ENCODE measurements at regions not wholly inside any gene's neighbourhood (a gene's known extent, or its start where the extent isn't known, plus 50 kb on each side); places are given as distances from the start of the nearest gene placed in this dataset.

DNA sequence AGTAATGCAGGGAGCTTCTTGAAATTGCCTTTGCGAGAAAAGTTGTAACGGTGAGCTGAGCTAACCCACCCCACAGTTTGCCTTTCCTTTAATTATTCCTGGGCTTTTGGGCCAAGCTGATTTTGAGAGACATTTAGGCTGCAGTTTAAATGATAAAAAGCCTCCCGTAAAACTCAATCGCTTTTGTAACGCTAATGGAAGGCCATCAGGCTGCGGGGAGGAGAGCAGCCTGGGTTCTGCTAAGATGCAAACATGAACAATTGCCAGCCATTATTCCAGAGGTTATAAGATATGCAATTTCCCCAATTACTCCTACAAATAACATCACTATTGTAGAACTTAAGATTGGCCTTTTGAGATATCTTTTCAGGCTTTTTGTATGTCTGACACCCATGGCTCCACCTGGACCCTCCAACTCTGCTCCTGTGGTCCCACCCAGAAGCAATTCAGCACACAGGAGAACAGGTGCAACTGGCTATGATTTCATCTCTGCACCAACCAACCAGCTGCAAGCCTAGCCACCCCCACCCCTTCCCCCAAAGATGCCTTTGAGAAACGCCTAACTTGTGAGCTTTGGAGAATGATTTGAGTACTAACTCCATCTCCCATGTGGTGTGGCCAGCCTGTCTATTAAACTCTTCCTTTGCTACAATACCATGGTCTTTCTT is 108.2 kb upstream of the FAM9C start:
- ATAC-seq = peak; percentile 82
- H3K36me3 Mint-ChIP-seq = peaks cover 29% of the 10 kb centered on the region
- DNase-seq (ENCODE audit: low spot score) = no peak
- H3K27me3 Mint-ChIP-seq (ENCODE audit: low read depth) = peaks cover 9% of the 10 kb centered on the region
- peaks cover 21% of the 10 kb centered on the region for H3K9me3 Mint-ChIP-seq
- CTCF ChIA-PET = interaction anchor here (0.7 to 1.8 kb wide), 3 partner anchors 46 to 206 kb away, joined by 3 to 4 read pairs (median 4); no protein-coding TSS in a partner anchor
- H3K27ac Mint-ChIP-seq = peak overlapping the region; percentile 96
- H3K4me1 Mint-ChIP-seq = peaks cover 20% of the 10 kb centered on the region
- peak overlapping the region; percentile 35; the same call in 1 of the 2 replicates for H3K4me3 Mint-ChIP-seq
- TF ChIP-seq, protein P1, sequence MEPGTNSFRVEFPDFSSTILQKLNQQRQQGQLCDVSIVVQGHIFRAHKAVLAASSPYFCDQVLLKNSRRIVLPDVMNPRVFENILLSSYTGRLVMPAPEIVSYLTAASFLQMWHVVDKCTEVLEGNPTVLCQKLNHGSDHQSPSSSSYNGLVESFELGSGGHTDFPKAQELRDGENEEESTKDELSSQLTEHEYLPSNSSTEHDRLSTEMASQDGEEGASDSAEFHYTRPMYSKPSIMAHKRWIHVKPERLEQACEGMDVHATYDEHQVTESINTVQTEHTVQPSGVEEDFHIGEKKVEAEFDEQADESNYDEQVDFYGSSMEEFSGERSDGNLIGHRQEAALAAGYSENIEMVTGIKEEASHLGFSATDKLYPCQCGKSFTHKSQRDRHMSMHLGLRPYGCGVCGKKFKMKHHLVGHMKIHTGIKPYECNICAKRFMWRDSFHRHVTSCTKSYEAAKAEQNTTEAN (CRISPR knock-in tag; IDR thresholded peaks at IDR 0.05) = no peak
- TF ChIP-seq, protein P2, sequence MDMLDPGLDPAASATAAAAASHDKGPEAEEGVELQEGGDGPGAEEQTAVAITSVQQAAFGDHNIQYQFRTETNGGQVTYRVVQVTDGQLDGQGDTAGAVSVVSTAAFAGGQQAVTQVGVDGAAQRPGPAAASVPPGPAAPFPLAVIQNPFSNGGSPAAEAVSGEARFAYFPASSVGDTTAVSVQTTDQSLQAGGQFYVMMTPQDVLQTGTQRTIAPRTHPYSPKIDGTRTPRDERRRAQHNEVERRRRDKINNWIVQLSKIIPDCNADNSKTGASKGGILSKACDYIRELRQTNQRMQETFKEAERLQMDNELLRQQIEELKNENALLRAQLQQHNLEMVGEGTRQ (CRISPR knock-in tag; IDR thresholded peaks at IDR 0.05) = no peak
- TF ChIP-seq NFE2L1 (CRISPR knock-in tag; IDR thresholded peaks at IDR 0.05) (no peak), SOX15 (CRISPR knock-in tag; IDR thresholded peaks at IDR 0.05) (no peak)
- POLR2A ChIA-PET = no interaction called here

DNA sequence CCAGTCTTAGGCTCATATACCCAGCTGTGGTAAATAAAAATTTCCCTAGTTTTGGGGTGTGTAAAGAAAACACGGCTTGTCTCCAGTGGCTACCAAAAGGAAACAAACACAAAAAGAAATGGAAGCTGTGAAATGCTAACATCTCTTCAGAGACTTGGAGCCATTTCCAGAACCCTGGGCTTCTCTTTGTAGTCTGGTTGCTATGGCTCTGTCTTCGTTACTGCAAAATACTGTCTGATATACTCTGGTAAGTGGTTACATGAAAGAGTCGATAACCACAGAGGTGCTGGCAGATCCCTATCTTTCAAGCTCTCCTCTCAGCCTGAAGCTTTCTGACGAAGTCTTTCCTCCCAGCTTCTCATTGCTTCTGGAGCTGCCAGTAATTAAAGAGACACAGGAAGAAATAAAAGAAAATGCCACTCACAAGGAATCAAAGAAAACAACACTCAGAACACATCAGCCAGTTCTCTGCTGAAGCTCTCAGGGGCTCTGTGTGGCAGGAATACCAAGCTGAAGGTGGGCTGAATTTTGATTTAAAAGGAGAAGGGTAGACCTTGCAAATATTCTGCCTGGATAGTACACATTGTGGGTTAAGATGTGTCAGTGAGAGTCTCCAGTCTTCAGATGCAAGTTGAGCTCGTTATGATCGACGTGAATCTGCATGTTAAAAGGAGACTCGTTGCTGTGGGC is 107.6 kb upstream of the FAM9C start:
- Mint-ChIP-seq H3K27me3 (ENCODE audit: low read depth) (peaks cover 11% of the 10 kb centered on the region), H3K4me1 (peaks cover 20% of the 10 kb centered on the region), H3K36me3 (peaks cover 35% of the 10 kb centered on the region), H3K27ac (peak overlapping the region; percentile 96), H3K4me3 (peak overlapping the region; percentile 35), H3K9me3 (peaks cover 27% of the 10 kb centered on the region)
- DNase-seq (ENCODE audit: low spot score) = no peak
- POLR2A ChIA-PET = no interaction called here
- ATAC-seq = peak; percentile 60
- CTCF ChIA-PET = interaction anchor here (0.7 to 1.8 kb wide), 3 partner anchors 47 to 205 kb away, joined by 3 to 4 read pairs (median 4); no protein-coding TSS in a partner anchor
- TF ChIP-seq ZNF138 (CRISPR knock-in tag; conservative IDR thresholded peaks at IDR 0.05) = no peak
- no peak for TF ChIP-seq FOXP1 (CRISPR knock-in tag; IDR thresholded peaks at IDR 0.05; ENCODE audit: borderline replicate concordance)
- no peak for TF ChIP-seq ZNF396 (CRISPR knock-in tag; IDR thresholded peaks at IDR 0.05; ENCODE audit: borderline replicate concordance)

DNA sequence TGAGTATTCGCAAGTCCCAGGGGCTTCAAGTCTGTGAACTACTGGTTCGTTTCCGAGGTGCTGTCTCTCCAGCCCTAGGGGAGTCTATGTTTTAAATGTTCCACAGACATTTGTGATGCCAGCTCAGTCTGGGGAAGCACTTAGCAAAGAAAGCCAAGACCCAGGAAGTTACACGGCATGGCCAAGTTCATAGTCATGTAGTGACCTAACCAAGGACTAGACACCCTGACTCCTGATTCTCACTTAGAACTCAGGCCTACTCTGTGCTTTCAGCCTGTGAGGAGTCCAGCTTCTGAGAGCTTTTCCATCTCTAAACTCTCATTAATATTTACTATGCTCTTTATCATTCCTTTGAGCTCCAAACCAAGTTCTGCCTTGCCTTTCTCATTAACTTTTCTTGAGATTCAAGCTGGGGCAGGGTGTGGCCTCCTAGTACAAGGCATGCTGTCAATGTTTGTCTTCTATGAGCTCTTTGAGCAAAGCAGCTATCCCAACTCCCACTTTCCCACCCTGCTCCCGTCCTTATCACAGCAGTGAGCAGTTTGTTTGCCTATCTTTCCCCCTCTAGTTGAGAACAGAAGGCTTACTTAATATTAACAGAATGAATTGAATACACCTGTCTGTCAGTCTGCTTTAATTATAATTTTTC is 105.4 kb upstream of the FAM9C start:
- peaks cover 47% of the 10 kb centered on the region for H3K36me3 Mint-ChIP-seq
- TF ChIP-seq GRHL2 (CRISPR knock-in tag; IDR thresholded peaks at IDR 0.05; ENCODE audit: insufficient replicate concordance, severe bottlenecking) (no peak), ZNF396 (CRISPR knock-in tag; IDR thresholded peaks at IDR 0.05; ENCODE audit: borderline replicate concordance) (no peak), CREB1 (CRISPR knock-in tag; IDR thresholded peaks at IDR 0.05) (no peak), ZNF138 (CRISPR knock-in tag; conservative IDR thresholded peaks at IDR 0.05) (no peak), KAT7 (CRISPR knock-in tag; IDR thresholded peaks at IDR 0.05; ENCODE audit: borderline replicate concordance) (no peak)
- TF ChIP-seq, protein P3, sequence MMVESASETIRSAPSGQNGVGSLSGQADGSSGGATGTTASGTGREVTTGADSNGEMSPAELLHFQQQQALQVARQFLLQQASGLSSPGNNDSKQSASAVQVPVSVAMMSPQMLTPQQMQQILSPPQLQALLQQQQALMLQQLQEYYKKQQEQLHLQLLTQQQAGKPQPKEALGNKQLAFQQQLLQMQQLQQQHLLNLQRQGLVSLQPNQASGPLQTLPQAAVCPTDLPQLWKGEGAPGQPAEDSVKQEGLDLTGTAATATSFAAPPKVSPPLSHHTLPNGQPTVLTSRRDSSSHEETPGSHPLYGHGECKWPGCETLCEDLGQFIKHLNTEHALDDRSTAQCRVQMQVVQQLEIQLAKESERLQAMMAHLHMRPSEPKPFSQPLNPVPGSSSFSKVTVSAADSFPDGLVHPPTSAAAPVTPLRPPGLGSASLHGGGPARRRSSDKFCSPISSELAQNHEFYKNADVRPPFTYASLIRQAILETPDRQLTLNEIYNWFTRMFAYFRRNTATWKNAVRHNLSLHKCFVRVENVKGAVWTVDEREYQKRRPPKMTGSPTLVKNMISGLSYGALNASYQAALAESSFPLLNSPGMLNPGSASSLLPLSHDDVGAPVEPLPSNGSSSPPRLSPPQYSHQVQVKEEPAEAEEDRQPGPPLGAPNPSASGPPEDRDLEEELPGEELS (CRISPR knock-in tag; IDR thresholded peaks at IDR 0.05) = no peak
- TF ChIP-seq, protein P4, sequence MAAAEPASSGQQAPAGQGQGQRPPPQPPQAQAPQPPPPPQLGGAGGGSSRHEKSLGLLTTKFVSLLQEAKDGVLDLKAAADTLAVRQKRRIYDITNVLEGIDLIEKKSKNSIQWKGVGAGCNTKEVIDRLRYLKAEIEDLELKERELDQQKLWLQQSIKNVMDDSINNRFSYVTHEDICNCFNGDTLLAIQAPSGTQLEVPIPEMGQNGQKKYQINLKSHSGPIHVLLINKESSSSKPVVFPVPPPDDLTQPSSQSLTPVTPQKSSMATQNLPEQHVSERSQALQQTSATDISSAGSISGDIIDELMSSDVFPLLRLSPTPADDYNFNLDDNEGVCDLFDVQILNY (CRISPR knock-in tag; IDR thresholded peaks at IDR 0.05) = no peak

More for the DNA sequence above, 105.4 kb upstream of the FAM9C start:
- no peak overlapping the region for H3K4me3 Mint-ChIP-seq
- no peak for ATAC-seq
- peaks cover 20% of the 10 kb centered on the region for H3K4me1 Mint-ChIP-seq
- peaks cover 22% of the 10 kb centered on the region for H3K27me3 Mint-ChIP-seq (ENCODE audit: low read depth)
- peaks cover 42% of the 10 kb centered on the region for H3K9me3 Mint-ChIP-seq
- no peak for DNase-seq (ENCODE audit: low spot score)
- ChIA-PET CTCF (no interaction called here), POLR2A (no interaction called here)
- H3K27ac Mint-ChIP-seq = no peak overlapping the region

Data from WTC11 (cell line).